GM19239 (cell line): ENCODE measurements at regions not wholly inside any gene's neighbourhood (a gene's known extent, or its start where the extent isn't known, plus 50 kb on each side); places are given as distances from the start of the nearest gene placed in this dataset.
"Not testable (repeated sequence)": the region's sequence is repeated elsewhere in the genome, so short reads cannot be mapped to it uniquely, and the experiment has no call there.

ENCODE experiments used
- DNase-seq: peaks from one replicate; pipeline ENCODE4 v3.0.0; 2011; ENCODE audit warnings: low spot score; ENCODE audit not compliant: insufficient read length
- FAIRE-seq: peaks from 2 replicates; lab custom pipeline; 2011; peaks lifted over from hg19 to GRCh38; lab: Jason Lieb, UNC

GRCh38 chr3:132084982-132085381 lies 50.2 kb upstream of the CPNE4 start:
- DNase-seq, result no peak
- FAIRE-seq, result no peak

GRCh38 chr3:132087356-132087755 lies 52.5 kb upstream of the CPNE4 start:
- FAIRE-seq (no peak), DNase-seq (no peak)

GRCh38 chr3:132088291-132088690 lies 53.5 kb upstream of the CPNE4 start:
- no peak for DNase-seq
- no peak for FAIRE-seq

GRCh38 chr3:132090921-132091320 lies 56.1 kb upstream of the CPNE4 start:
- FAIRE-seq (no peak), DNase-seq (no peak)

GRCh38 chr3:132116601-132117000 lies 81.8 kb upstream of the CPNE4 start:
- DNase-seq, result no peak
- no peak for FAIRE-seq

- no peak for DNase-seq
- no peak for FAIRE-seq
Measured at GRCh38 chr3:132117642-132118041, 82.8 kb upstream of the CPNE4 start.

GRCh38 chr3:132119531-132119930 lies 84.7 kb upstream of the CPNE4 start:
- no peak for DNase-seq
- no peak for FAIRE-seq

- FAIRE-seq (no peak), DNase-seq (no peak)
Measured at GRCh38 chr3:132124096-132124495, 89.3 kb upstream of the CPNE4 start.

- no peak for FAIRE-seq
- DNase-seq, result no peak
Measured at GRCh38 chr3:132124651-132125284, 90.0 kb upstream of the CPNE4 start.

GRCh38 chr3:132134611-132135010 lies 99.8 kb upstream of the CPNE4 start:
- no peak for DNase-seq
- no peak for FAIRE-seq

- DNase-seq, result no peak
- FAIRE-seq, result no peak
Measured at GRCh38 chr3:132135628-132136333, 101.0 kb upstream of the CPNE4 start.

- FAIRE-seq, result no peak
Measured at GRCh38 chr3:132136334-132136716, 101.5 kb upstream of the CPNE4 start.

GRCh38 chr3:132136902-132137301 lies 102.1 kb upstream of the CPNE4 start:
- FAIRE-seq, DNase-seq: not testable (repeated sequence)

More at GRCh38 chr3:132136334-132136716, 101.5 kb upstream of the CPNE4 start:
- DNase-seq, result no peak

- FAIRE-seq, result no peak
Measured at GRCh38 chr3:132145833-132146232, 111.0 kb upstream of the CPNE4 start.

GRCh38 chr3:132154619-132155018 lies 119.8 kb upstream of the CPNE4 start:
- DNase-seq (no peak), FAIRE-seq (no peak)

More at GRCh38 chr3:132145833-132146232, 111.0 kb upstream of the CPNE4 start:
- no peak for DNase-seq

- FAIRE-seq, result no peak
- DNase-seq, result no peak
Measured at GRCh38 chr3:132159145-132159544, 124.3 kb upstream of the CPNE4 start.

- FAIRE-seq, result no peak
- no peak for DNase-seq
Measured at GRCh38 chr3:132160198-132160597, 125.4 kb upstream of the CPNE4 start.

GRCh38 chr3:132161608-132162007 lies 126.8 kb upstream of the CPNE4 start:
- FAIRE-seq (no peak), DNase-seq (no peak)

GRCh38 chr3:132164469-132165092 lies 129.8 kb upstream of the CPNE4 start:
- FAIRE-seq (no peak), DNase-seq (no peak)

GRCh38 chr3:132167870-132168269 lies 133.1 kb upstream of the CPNE4 start:
- DNase-seq (no peak), FAIRE-seq (no peak)

GRCh38 chr3:132174500-132174899 lies 139.7 kb upstream of the CPNE4 start:
- no peak for DNase-seq

More at GRCh38 chr3:132174500-132174899, 139.7 kb upstream of the CPNE4 start:
- FAIRE-seq, result no peak
